Stimulated activated naive B cell treated with anti-CD40 and anti-IgM and Interleukin-4, amounts not matched to agents 10 μg/mL and 1 μg/mL and 100 μg/mL, for 72 hours (primary cell): ENCODE measurements at regions not wholly inside any gene's neighbourhood (a gene's known extent, or its start where the extent isn't known, plus 50 kb on each side); places are given as distances from the start of the nearest gene placed in this dataset.

ENCODE experiments used
- ATAC-seq, 2 donors: fragments of 150-1000 bp; cut with Tn5 transposase; replicated peaks; 2 replicates each; pipeline ENCODE4 v1.10.0; 2021; ENCODE audit warnings: moderate library complexity in 1 of 2
- DNase-seq: peaks from one replicate; pipeline ENCODE4 v3.0.0; 2021
- H3K27ac Mint-ChIP-seq: one replicate; pipeline ENCODE4 v1.8.0; 2022; ENCODE audit warnings: mild to moderate bottlenecking, mixed read lengths
- H3K27me3 Mint-ChIP-seq, 2 donors: one replicate each; pipeline ENCODE4 v1.8.0; 2022; ENCODE audit warnings: mixed read lengths in 2 of 2
- H3K36me3 Mint-ChIP-seq, 2 donors: one replicate each; pipeline ENCODE4 v1.8.0; 2022; ENCODE audit warnings: mixed read lengths in 2 of 2, mild to moderate bottlenecking in 1 of 2
- H3K4me1 Mint-ChIP-seq, 2 donors: one replicate each; pipeline ENCODE4 v1.8.0; 2022; ENCODE audit warnings: mixed read lengths in 2 of 2, mild to moderate bottlenecking in 1 of 2
- H3K4me3 Mint-ChIP-seq, 2 donors: one replicate each; pipeline ENCODE4 v1.8.0; 2022; ENCODE audit warnings: mild to moderate bottlenecking in 2 of 2, mixed read lengths in 2 of 2, moderate library complexity in 1 of 2
- H3K9me3 Mint-ChIP-seq, 2 donors: one replicate each; pipeline ENCODE4 v1.8.0; 2022; ENCODE audit warnings: mixed read lengths in 2 of 2, mild to moderate bottlenecking in 1 of 2

GRCh38 chr4:31959972-31960371 is 1239.8 kb downstream of the PCDH7 start:
- Mint-ChIP-seq H3K4me1 (no peaks in the 10 kb centered on the region), H3K9me3 (peaks cover 4 to 5% of the 10 kb centered on the region in 2 donors), H3K27ac (no peak overlapping the region), H3K36me3 (no peaks in the 10 kb centered on the region), H3K27me3 (no peaks in the 10 kb centered on the region), H3K4me3 (no peak overlapping the region)
- ATAC-seq (no peak), DNase-seq (no peak)

GRCh38 chr4:31964685-31965084 is 1244.5 kb downstream of the PCDH7 start:
- ATAC-seq (no peak), DNase-seq (no peak)
- Mint-ChIP-seq H3K9me3 (peaks cover 4 to 5% of the 10 kb centered on the region in 2 donors), H3K36me3 (no peaks in the 10 kb centered on the region), H3K27ac (no peak overlapping the region), H3K4me3 (no peak overlapping the region), H3K4me1 (no peaks in the 10 kb centered on the region), H3K27me3 (no peaks in the 10 kb centered on the region)

GRCh38 chr4:31968842-31969241 is 1248.7 kb downstream of the PCDH7 start:
- Mint-ChIP-seq H3K4me1 (no peaks in the 10 kb centered on the region), H3K27ac (no peak overlapping the region), H3K36me3 (no peaks in the 10 kb centered on the region), H3K9me3 (peaks cover 2 to 3% of the 10 kb centered on the region in 2 donors), H3K4me3 (no peak overlapping the region), H3K27me3 (no peaks in the 10 kb centered on the region)
- DNase-seq (no peak), ATAC-seq (no peak)

DNA sequence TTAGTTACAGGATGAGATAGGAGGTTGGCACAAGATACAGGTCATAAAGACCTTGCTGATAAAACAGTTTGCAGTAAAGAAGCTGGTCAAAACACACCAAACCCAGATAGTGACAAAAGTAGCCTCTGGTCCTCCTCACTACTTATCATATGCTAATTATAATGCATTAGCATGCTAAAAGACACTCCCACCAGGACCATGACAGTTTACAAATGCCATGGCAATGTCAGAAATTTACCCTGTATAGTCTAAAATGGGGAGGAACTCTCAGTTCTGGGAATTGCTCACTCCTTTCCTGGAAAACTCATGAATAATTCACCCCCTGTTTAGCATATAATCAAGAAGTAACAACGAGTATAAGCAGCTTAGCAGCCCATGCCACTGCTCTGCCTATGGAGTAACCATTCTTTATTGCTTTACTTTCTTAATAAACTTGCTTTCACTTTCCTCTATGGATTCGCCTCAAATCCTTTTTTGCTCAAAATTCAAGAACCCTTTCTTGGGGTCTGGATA is 1254.4 kb downstream of the PCDH7 start:
- Mint-ChIP-seq H3K9me3 (peaks cover 2 to 3% of the 10 kb centered on the region in 2 donors), H3K4me3 (no peak overlapping the region), H3K27me3 (no peaks in the 10 kb centered on the region), H3K4me1 (no peaks in the 10 kb centered on the region), H3K27ac (no peak overlapping the region), H3K36me3 (no peaks in the 10 kb centered on the region)
- DNase-seq (no peak), ATAC-seq (no peak)

- no peak overlapping the region for H3K27ac Mint-ChIP-seq
- H3K36me3 Mint-ChIP-seq = no peaks in the 10 kb centered on the region
- no peak for DNase-seq
- ATAC-seq = no peak
- H3K27me3 Mint-ChIP-seq = no peaks in the 10 kb centered on the region
- H3K4me3 Mint-ChIP-seq = no peak overlapping the region
- no peaks in the 10 kb centered on the region for H3K9me3 Mint-ChIP-seq
- H3K4me1 Mint-ChIP-seq = no peaks in the 10 kb centered on the region
These were observed 1259.8 kb downstream of the PCDH7 start for GRCh38 chr4:31979988-31980387.

- Mint-ChIP-seq H3K4me1 (no peaks in the 10 kb centered on the region), H3K36me3 (no peaks in the 10 kb centered on the region), H3K27ac (no peak overlapping the region), H3K4me3 (no peak overlapping the region), H3K27me3 (no peaks in the 10 kb centered on the region), H3K9me3 (peaks cover 0 to 1% of the 10 kb centered on the region in 2 donors)
- ATAC-seq (no peak), DNase-seq (no peak)
These were observed 1263.1 kb downstream of the PCDH7 start for GRCh38 chr4:31983246-31983645.

GRCh38 chr4:31983677-31984076 is 1263.5 kb downstream of the PCDH7 start:
- Mint-ChIP-seq H3K4me3 (no peak overlapping the region), H3K4me1 (no peaks in the 10 kb centered on the region), H3K36me3 (no peaks in the 10 kb centered on the region), H3K27me3 (no peaks in the 10 kb centered on the region), H3K9me3 (peaks cover 0 to 1% of the 10 kb centered on the region in 2 donors), H3K27ac (no peak overlapping the region)
- no peak for DNase-seq
- ATAC-seq = no peak

- Mint-ChIP-seq H3K27me3 (no peaks in the 10 kb centered on the region), H3K4me1 (no peaks in the 10 kb centered on the region), H3K9me3 (peaks cover 0 to 1% of the 10 kb centered on the region in 2 donors), H3K4me3 (no peak overlapping the region), H3K27ac (no peak overlapping the region), H3K36me3 (no peaks in the 10 kb centered on the region)
- ATAC-seq (no peak), DNase-seq (no peak)
These were observed 1264.7 kb downstream of the PCDH7 start for GRCh38 chr4:31984872-31985271.

GRCh38 chr4:31995943-31996901 is 1276.1 kb downstream of the PCDH7 start:
- Mint-ChIP-seq H3K4me1 (no peaks in the 10 kb centered on the region), H3K27ac (no peak overlapping the region), H3K4me3 (no peak overlapping the region), H3K27me3 (no peaks in the 10 kb centered on the region), H3K36me3 (no peaks in the 10 kb centered on the region), H3K9me3 (peaks cover 2 to 4% of the 10 kb centered on the region in 2 donors)
- ATAC-seq = no peak
- DNase-seq = no peak

DNA sequence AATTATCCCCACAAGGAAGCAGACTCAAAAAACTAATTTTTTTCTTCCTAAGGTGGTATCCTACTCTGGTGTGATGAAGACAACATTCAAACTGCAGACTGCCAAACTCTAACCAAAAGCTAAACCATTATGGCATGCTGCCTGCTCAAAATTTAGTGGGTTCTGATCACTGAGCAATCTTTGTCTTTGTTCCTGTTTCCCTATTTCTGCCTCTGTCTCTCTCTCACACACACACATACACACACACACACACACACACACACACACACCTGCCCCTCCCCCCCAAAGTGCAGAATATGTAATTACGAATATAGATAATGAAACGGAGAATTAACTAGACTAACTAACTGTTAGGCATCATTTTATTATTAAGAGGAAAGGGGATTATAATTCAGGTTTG is 1278.6 kb downstream of the PCDH7 start:
- Mint-ChIP-seq H3K27me3 (no peaks in the 10 kb centered on the region), H3K36me3 (no peaks in the 10 kb centered on the region), H3K27ac (no peak overlapping the region), H3K4me3 (no peak overlapping the region), H3K9me3 (peaks cover 0 to 3% of the 10 kb centered on the region in 2 donors), H3K4me1 (no peaks in the 10 kb centered on the region)
- DNase-seq = no peak
- no peak for ATAC-seq

DNA sequence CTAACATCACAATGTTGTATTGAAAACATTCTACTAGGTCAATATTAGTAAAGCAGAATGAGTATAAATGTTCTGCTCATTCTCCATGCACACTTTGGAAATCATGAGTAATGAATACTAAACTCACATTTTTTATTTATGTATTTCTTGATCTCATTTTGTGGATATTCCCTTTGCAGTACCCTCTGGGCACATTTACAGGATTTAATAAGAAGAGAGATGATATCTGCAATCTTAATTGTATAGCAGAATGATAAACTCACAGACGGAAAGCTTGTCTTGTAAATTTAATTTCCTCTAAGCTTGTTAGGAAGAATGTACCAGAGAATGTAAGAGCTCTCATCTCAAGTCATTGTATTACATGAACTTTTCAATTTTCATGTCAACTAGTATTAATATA is 1279.7 kb downstream of the PCDH7 start:
- Mint-ChIP-seq H3K4me3 (no peak overlapping the region), H3K27ac (no peak overlapping the region), H3K4me1 (no peaks in the 10 kb centered on the region), H3K36me3 (no peaks in the 10 kb centered on the region), H3K27me3 (no peaks in the 10 kb centered on the region), H3K9me3 (peaks cover 0 to 3% of the 10 kb centered on the region in 2 donors)
- DNase-seq = no peak
- no peak for ATAC-seq

- DNase-seq = no peak
- ATAC-seq = no peak
- Mint-ChIP-seq H3K27ac (no peak overlapping the region), H3K4me1 (no peaks in the 10 kb centered on the region), H3K36me3 (no peaks in the 10 kb centered on the region), H3K9me3 (peaks cover 0 to 4% of the 10 kb centered on the region in 2 donors), H3K4me3 (no peak overlapping the region), H3K27me3 (no peaks in the 10 kb centered on the region)
These were observed 1280.8 kb downstream of the PCDH7 start for GRCh38 chr4:32000846-32001488.

GRCh38 chr4:32002037-32002747 is 1282.0 kb downstream of the PCDH7 start:
- Mint-ChIP-seq H3K4me1 (no peaks in the 10 kb centered on the region), H3K9me3 (peaks cover 0 to 4% of the 10 kb centered on the region in 2 donors), H3K27me3 (no peaks in the 10 kb centered on the region), H3K4me3 (no peak overlapping the region), H3K36me3 (no peaks in the 10 kb centered on the region), H3K27ac (no peak overlapping the region)
- ATAC-seq (no peak), DNase-seq (no peak)

GRCh38 chr4:32003548-32003947 is 1283.4 kb downstream of the PCDH7 start:
- ATAC-seq (no peak), DNase-seq (no peak)
- no peaks in the 10 kb centered on the region for H3K27me3 Mint-ChIP-seq
- H3K9me3 Mint-ChIP-seq = peaks cover 0 to 3% of the 10 kb centered on the region in 2 donors
- H3K4me1 Mint-ChIP-seq = no peaks in the 10 kb centered on the region
- no peak overlapping the region for H3K4me3 Mint-ChIP-seq
- H3K27ac Mint-ChIP-seq = no peak overlapping the region
- H3K36me3 Mint-ChIP-seq = no peaks in the 10 kb centered on the region
